GM12864 (cell line): ENCODE measurements at regions not wholly inside any gene's neighbourhood (a gene's known extent, or its start where the extent isn't known, plus 50 kb on each side); places are given as distances from the start of the nearest gene placed in this dataset.

Experiments used
- DNase-seq: peaks from one replicate; pipeline ENCODE4 v3.0.0-alpha.2; 2011; ENCODE audit warnings: low read depth
- H3K4me3 ChIP-seq: 2 replicates; pipeline ENCODE4 v1.5.1; 2011; ENCODE audit warnings: mild to moderate bottlenecking, low read depth, low read length, control low read depth
- CTCF ChIP-seq: IDR thresholded peaks from 2 replicates; pipeline ENCODE4 v1.5.1; 2011; ENCODE audit warnings: low read depth, mild to moderate bottlenecking, moderate library complexity, low read length, control low read depth, inconsistent platforms; ENCODE audit errors: missing control alignments

GRCh38 chr3:144677103-144677502, 705.5 kb downstream of the DIPK2A start:
- TF ChIP-seq CTCF = no peak
- DNase-seq = no peak
- H3K4me3 ChIP-seq = no peak overlapping the region

GRCh38 chr3:144683065-144683464, 711.4 kb downstream of the DIPK2A start:
- no peak for TF ChIP-seq CTCF
- no peak for DNase-seq
- H3K4me3 ChIP-seq = no peak overlapping the region

GRCh38 chr3:144687862-144688261, 716.2 kb downstream of the DIPK2A start:
- no peak for DNase-seq
- TF ChIP-seq CTCF = peak; percentile 38
- H3K4me3 ChIP-seq = no peak overlapping the region

- TF ChIP-seq CTCF = no peak
- no peak for DNase-seq
- no peak overlapping the region for H3K4me3 ChIP-seq
Measured at GRCh38 chr3:144692488-144692887, 720.9 kb downstream of the DIPK2A start.

GRCh38 chr3:144708437-144708836, 736.8 kb downstream of the DIPK2A start:
- DNase-seq = no peak
- no peak for TF ChIP-seq CTCF
- no peak overlapping the region for H3K4me3 ChIP-seq

- no peak for TF ChIP-seq CTCF
- no peak for DNase-seq
- H3K4me3 ChIP-seq = no peak overlapping the region
Measured at GRCh38 chr3:144737281-144737680, 765.7 kb downstream of the DIPK2A start.

- TF ChIP-seq CTCF = no peak
- DNase-seq = no peak
- no peak overlapping the region for H3K4me3 ChIP-seq
Measured at GRCh38 chr3:144743225-144743668, 771.6 kb downstream of the DIPK2A start.
